ENCODE measurements at regions not wholly inside any gene's neighbourhood (a gene's known extent, or its start where the extent isn't known, plus 50 kb on each side); places are given as distances from the start of the nearest gene placed in this dataset.

DNA sequence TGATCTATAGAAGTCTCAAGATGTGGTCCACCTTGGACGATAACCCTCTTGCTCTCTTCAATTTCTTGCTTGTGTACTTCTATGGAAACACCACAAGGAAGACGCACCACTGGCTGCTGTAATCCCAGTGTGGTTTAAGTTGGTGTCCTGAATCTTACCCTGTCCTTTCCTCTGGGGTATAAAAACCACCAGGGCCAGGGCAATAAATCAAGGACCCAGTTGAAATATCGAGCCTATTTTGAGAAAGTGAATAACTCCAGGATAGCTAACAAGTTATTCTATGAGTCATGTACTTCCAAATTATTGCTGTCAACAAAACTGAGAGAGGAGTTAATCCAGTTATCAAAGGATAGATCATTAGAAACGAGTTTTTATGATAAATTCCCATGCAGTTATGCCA, 137.0 kb downstream of the RND3 start:
- no peaks in the 10 kb centered on the region for H3K36me3 ChIP-seq (ENCODE audit: control insufficient read depth in 1 of 2, insufficient read depth in 2 of 2, low read length in 2 of 2)
- no peaks in the 10 kb centered on the region for H3K9me2 ChIP-seq (ENCODE audit: insufficient read depth)
- H3K9ac ChIP-seq (ENCODE audit: low read length), result no peak overlapping the region
- CTCF ChIA-PET, result no interaction called here
- DNase-seq (ENCODE audit: low read depth, low spot score) (no peak), ATAC-seq (no peak)
- no peak overlapping the region for H3K4me2 ChIP-seq (ENCODE audit: low read length)
- intact Hi-C loops (cut with micrococcal nuclease), result no loop called here
- no peak overlapping the region for H3K27ac ChIP-seq (ENCODE audit: low read depth, low read length)
- POLR2A ChIA-PET, result no interaction called here
- no peak overlapping the region for H2AFZ ChIP-seq (ENCODE audit: low read depth, low read length, poor library complexity, severe bottlenecking)
- no peaks in the 10 kb centered on the region for H3K9me3 ChIP-seq (ENCODE audit: control insufficient read depth in 1 of 2, insufficient read depth in 1 of 2, low read depth in 1 of 2, low read length in 2 of 2)
- H4K20me1 ChIP-seq (ENCODE audit: insufficient read depth), result no peaks in the 10 kb centered on the region
- H3K27me3 ChIP-seq (ENCODE audit: insufficient read depth, low read length), result no peaks in the 10 kb centered on the region
- no peak for TF ChIP-seq TCF7L2 (IDR thresholded peaks at IDR 0.05; ENCODE audit: borderline replicate concordance, extremely low read depth, insufficient read depth, insufficient read length)
- no peak for TF ChIP-seq RAD21 (IDR thresholded peaks at IDR 0.05; ENCODE audit: low read depth)
- TF ChIP-seq SP1 (IDR thresholded peaks at IDR 0.05; ENCODE audit: low read depth), result no peak
- TF ChIP-seq, protein P1, sequence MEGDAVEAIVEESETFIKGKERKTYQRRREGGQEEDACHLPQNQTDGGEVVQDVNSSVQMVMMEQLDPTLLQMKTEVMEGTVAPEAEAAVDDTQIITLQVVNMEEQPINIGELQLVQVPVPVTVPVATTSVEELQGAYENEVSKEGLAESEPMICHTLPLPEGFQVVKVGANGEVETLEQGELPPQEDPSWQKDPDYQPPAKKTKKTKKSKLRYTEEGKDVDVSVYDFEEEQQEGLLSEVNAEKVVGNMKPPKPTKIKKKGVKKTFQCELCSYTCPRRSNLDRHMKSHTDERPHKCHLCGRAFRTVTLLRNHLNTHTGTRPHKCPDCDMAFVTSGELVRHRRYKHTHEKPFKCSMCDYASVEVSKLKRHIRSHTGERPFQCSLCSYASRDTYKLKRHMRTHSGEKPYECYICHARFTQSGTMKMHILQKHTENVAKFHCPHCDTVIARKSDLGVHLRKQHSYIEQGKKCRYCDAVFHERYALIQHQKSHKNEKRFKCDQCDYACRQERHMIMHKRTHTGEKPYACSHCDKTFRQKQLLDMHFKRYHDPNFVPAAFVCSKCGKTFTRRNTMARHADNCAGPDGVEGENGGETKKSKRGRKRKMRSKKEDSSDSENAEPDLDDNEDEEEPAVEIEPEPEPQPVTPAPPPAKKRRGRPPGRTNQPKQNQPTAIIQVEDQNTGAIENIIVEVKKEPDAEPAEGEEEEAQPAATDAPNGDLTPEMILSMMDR (IDR thresholded peaks at IDR 0.05 in 2 of 3, conservative IDR thresholded peaks at IDR 0.05 in 1 of 3; ENCODE audit: borderline replicate concordance in 1 of 3, insufficient read depth in 1 of 3, low read depth in 2 of 3, low read length in 2 of 3), result no peak
- TF ChIP-seq, protein P2, sequence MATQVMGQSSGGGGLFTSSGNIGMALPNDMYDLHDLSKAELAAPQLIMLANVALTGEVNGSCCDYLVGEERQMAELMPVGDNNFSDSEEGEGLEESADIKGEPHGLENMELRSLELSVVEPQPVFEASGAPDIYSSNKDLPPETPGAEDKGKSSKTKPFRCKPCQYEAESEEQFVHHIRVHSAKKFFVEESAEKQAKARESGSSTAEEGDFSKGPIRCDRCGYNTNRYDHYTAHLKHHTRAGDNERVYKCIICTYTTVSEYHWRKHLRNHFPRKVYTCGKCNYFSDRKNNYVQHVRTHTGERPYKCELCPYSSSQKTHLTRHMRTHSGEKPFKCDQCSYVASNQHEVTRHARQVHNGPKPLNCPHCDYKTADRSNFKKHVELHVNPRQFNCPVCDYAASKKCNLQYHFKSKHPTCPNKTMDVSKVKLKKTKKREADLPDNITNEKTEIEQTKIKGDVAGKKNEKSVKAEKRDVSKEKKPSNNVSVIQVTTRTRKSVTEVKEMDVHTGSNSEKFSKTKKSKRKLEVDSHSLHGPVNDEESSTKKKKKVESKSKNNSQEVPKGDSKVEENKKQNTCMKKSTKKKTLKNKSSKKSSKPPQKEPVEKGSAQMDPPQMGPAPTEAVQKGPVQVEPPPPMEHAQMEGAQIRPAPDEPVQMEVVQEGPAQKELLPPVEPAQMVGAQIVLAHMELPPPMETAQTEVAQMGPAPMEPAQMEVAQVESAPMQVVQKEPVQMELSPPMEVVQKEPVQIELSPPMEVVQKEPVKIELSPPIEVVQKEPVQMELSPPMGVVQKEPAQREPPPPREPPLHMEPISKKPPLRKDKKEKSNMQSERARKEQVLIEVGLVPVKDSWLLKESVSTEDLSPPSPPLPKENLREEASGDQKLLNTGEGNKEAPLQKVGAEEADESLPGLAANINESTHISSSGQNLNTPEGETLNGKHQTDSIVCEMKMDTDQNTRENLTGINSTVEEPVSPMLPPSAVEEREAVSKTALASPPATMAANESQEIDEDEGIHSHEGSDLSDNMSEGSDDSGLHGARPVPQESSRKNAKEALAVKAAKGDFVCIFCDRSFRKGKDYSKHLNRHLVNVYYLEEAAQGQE (IDR thresholded peaks at IDR 0.05; ENCODE audit: low read depth), result no peak
- TF ChIP-seq, protein P3, sequence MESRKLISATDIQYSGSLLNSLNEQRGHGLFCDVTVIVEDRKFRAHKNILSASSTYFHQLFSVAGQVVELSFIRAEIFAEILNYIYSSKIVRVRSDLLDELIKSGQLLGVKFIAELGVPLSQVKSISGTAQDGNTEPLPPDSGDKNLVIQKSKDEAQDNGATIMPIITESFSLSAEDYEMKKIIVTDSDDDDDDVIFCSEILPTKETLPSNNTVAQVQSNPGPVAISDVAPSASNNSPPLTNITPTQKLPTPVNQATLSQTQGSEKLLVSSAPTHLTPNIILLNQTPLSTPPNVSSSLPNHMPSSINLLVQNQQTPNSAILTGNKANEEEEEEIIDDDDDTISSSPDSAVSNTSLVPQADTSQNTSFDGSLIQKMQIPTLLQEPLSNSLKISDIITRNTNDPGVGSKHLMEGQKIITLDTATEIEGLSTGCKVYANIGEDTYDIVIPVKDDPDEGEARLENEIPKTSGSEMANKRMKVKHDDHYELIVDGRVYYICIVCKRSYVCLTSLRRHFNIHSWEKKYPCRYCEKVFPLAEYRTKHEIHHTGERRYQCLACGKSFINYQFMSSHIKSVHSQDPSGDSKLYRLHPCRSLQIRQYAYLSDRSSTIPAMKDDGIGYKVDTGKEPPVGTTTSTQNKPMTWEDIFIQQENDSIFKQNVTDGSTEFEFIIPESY (IDR thresholded peaks at IDR 0.05; ENCODE audit: extremely low read depth, insufficient replicate concordance, low read length), result no peak
- no peak for TF ChIP-seq CBX3 (IDR thresholded peaks at IDR 0.05; ENCODE audit: low read depth)
- TF ChIP-seq EZH2phosphoT487 (IDR thresholded peaks at IDR 0.05; ENCODE audit: borderline replicate concordance), result no peak
- TF ChIP-seq ZFX (IDR thresholded peaks at IDR 0.05), result no peak
- TF ChIP-seq, protein P4, sequence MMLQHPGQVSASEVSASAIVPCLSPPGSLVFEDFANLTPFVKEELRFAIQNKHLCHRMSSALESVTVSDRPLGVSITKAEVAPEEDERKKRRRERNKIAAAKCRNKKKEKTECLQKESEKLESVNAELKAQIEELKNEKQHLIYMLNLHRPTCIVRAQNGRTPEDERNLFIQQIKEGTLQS (IDR thresholded peaks at IDR 0.05), result no peak
- no peak for TF ChIP-seq JUND (IDR thresholded peaks at IDR 0.05)
- TF ChIP-seq EGR1 (IDR thresholded peaks at IDR 0.05; ENCODE audit: low read depth), result no peak
- TF ChIP-seq CEBPB (IDR thresholded peaks at IDR 0.05; ENCODE audit: low read depth), result no peak
- TF ChIP-seq EZH2 (IDR thresholded peaks at IDR 0.05), result no peak
- no peak for TF ChIP-seq SIN3A (IDR thresholded peaks at IDR 0.05; ENCODE audit: low read depth)
- no peak for TF ChIP-seq FOSL1 (IDR thresholded peaks at IDR 0.05; ENCODE audit: low read depth)
- no peak for TF ChIP-seq ZNF274 (IDR thresholded peaks at IDR 0.05; ENCODE audit: low read depth, low read length)
- no peak for TF ChIP-seq ELF1 (IDR thresholded peaks at IDR 0.05; ENCODE audit: borderline replicate concordance, low read depth)
- TF ChIP-seq, protein P5, sequence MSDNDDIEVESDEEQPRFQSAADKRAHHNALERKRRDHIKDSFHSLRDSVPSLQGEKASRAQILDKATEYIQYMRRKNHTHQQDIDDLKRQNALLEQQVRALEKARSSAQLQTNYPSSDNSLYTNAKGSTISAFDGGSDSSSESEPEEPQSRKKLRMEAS (IDR thresholded peaks at IDR 0.05), result no peak
- no peak for TF ChIP-seq SRF (IDR thresholded peaks at IDR 0.05; ENCODE audit: low read depth)
- BruUV-seq (replicated peaks), result no TSS peak
- no peaks in the 10 kb centered on the region for H3K79me2 ChIP-seq (ENCODE audit: insufficient read depth, low read length)
- no peak overlapping the region for H3K4me3 ChIP-seq (replicated peaks in 1 of 2; ENCODE audit: low read depth in 1 of 2, low read length in 2 of 2)
- RAD21 ChIA-PET (ENCODE audit: low non-redundant PET in 1 of 2, low total read pairs in 2 of 2, uncharacterized antibody in 2 of 2, unreplicated experiment in 2 of 2), result no interaction called here
- H3K4me1 ChIP-seq (ENCODE audit: control insufficient read depth in 1 of 2, insufficient read depth in 2 of 2, low read length in 2 of 2), result no peaks in the 10 kb centered on the region
